ENCODE measurements at regions not wholly inside any gene's neighbourhood (a gene's known extent, or its start where the extent isn't known, plus 50 kb on each side); places are given as distances from the start of the nearest gene placed in this dataset.

- TF ChIP-seq, protein P1, sequence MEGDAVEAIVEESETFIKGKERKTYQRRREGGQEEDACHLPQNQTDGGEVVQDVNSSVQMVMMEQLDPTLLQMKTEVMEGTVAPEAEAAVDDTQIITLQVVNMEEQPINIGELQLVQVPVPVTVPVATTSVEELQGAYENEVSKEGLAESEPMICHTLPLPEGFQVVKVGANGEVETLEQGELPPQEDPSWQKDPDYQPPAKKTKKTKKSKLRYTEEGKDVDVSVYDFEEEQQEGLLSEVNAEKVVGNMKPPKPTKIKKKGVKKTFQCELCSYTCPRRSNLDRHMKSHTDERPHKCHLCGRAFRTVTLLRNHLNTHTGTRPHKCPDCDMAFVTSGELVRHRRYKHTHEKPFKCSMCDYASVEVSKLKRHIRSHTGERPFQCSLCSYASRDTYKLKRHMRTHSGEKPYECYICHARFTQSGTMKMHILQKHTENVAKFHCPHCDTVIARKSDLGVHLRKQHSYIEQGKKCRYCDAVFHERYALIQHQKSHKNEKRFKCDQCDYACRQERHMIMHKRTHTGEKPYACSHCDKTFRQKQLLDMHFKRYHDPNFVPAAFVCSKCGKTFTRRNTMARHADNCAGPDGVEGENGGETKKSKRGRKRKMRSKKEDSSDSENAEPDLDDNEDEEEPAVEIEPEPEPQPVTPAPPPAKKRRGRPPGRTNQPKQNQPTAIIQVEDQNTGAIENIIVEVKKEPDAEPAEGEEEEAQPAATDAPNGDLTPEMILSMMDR (optimal IDR thresholded peaks at IDR 0.05 in 1 of 3, IDR thresholded peaks at IDR 0.05 in 1 of 3, conservative IDR thresholded peaks at IDR 0.05 in 1 of 3; ENCODE audit: extremely low read depth in 1 of 3, insufficient read depth in 2 of 3, low read length in 3 of 3), result no peak
- TF ChIP-seq EZH2 (IDR thresholded peaks at IDR 0.05; ENCODE audit: low read length), result no peak
Measured at GRCh38 chr5:118439831-118440230, 548.5 kb downstream of the DTWD2 start.

All from keratinocyte (primary cell).